ENCODE measurements at regions not wholly inside any gene's neighbourhood (a gene's known extent, or its start where the extent isn't known, plus 50 kb on each side); places are given as distances from the start of the nearest gene placed in this dataset.
"Not testable (repeated sequence)": the region's sequence is repeated elsewhere in the genome, so short reads cannot be mapped to it uniquely, and the experiment has no call there.

- no peak for DNase-seq
Observed at GRCh38 chr6:15131651-15132061, 114.2 kb upstream of the JARID2 start.

GRCh38 chr6:15132167-15132566 is 113.7 kb upstream of the JARID2 start:
- no peak for DNase-seq

GRCh38 chr6:15132854-15133670 is 112.8 kb upstream of the JARID2 start:
- DNase-seq = no peak

GRCh38 chr6:15137086-15137485 is 108.8 kb upstream of the JARID2 start:
- DNase-seq = no peak

GRCh38 chr6:15143086-15143485 is 102.8 kb upstream of the JARID2 start:
- no peak for DNase-seq

GRCh38 chr6:15143540-15143939 is 102.3 kb upstream of the JARID2 start:
- no peak for DNase-seq

- no peak for DNase-seq
Observed at GRCh38 chr6:15145821-15146220, 100.0 kb upstream of the JARID2 start.

GRCh38 chr6:15147827-15148226 is 98.0 kb upstream of the JARID2 start:
- no peak for DNase-seq

- no peak for DNase-seq
Observed at GRCh38 chr6:15148356-15148946, 97.4 kb upstream of the JARID2 start.

GRCh38 chr6:15150207-15150606 is 95.7 kb upstream of the JARID2 start:
- DNase-seq = no peak

- no peak for DNase-seq
Observed at GRCh38 chr6:15152700-15153099, 93.2 kb upstream of the JARID2 start.

GRCh38 chr6:15153191-15153590 is 92.7 kb upstream of the JARID2 start:
- no peak for DNase-seq

GRCh38 chr6:15157479-15157878 is 88.4 kb upstream of the JARID2 start:
- DNase-seq = no peak

- DNase-seq = no peak
Observed at GRCh38 chr6:15158821-15159619, 86.8 kb upstream of the JARID2 start.

- no peak for DNase-seq
Observed at GRCh38 chr6:15160812-15161211, 85.1 kb upstream of the JARID2 start.

- DNase-seq = not testable (repeated sequence)
Observed at GRCh38 chr6:15164855-15165254, 81.0 kb upstream of the JARID2 start.

GRCh38 chr6:15166121-15166520 is 79.7 kb upstream of the JARID2 start:
- DNase-seq = no peak

- DNase-seq = no peak
Observed at GRCh38 chr6:15170126-15170525, 75.7 kb upstream of the JARID2 start.

GRCh38 chr6:15171026-15171425 is 74.8 kb upstream of the JARID2 start:
- DNase-seq = no peak

- DNase-seq = no peak
Observed at GRCh38 chr6:15176816-15177370, 69.0 kb upstream of the JARID2 start.

GRCh38 chr6:15183979-15184378 is 61.9 kb upstream of the JARID2 start:
- no peak for DNase-seq

GRCh38 chr6:15184441-15184861 is 61.4 kb upstream of the JARID2 start:
- no peak for DNase-seq

- DNase-seq = not testable (repeated sequence)
Observed at GRCh38 chr6:15185111-15185510, 60.8 kb upstream of the JARID2 start.

All from CD4-positive, alpha-beta T cell treated with Interleukin-15 for 1 hour (primary cell).